Activated T-cell treated with anti-CD3 and anti-CD28 coated beads, Interleukin-2, amount 50 U/mL, for 24 hours (primary cell): ENCODE measurements at regions not wholly inside any gene's neighbourhood (a gene's known extent, or its start where the extent isn't known, plus 50 kb on each side); places are given as distances from the start of the nearest gene placed in this dataset.

Source experiments
- DNase-seq: peaks from one replicate; pipeline ENCODE4 v3.0.0-alpha.2; 2020
- H3K27ac Mint-ChIP-seq: 2 replicates; pipeline ENCODE4 v1.8.0; 2020; ENCODE audit warnings: mild to moderate bottlenecking, mixed read lengths
- H3K27me3 Mint-ChIP-seq: 2 replicates; pipeline ENCODE4 v1.8.0; 2020; ENCODE audit warnings: mixed read lengths
- H3K36me3 Mint-ChIP-seq: 2 replicates; pipeline ENCODE4 v1.8.0; 2020; ENCODE audit warnings: low read depth, mixed read lengths
- H3K4me1 Mint-ChIP-seq: 2 replicates; pipeline ENCODE4 v1.8.0; 2020; ENCODE audit warnings: low read depth, mixed read lengths
- H3K4me3 Mint-ChIP-seq: 2 replicates; pipeline ENCODE4 v1.8.0; 2020; ENCODE audit warnings: mild to moderate bottlenecking, moderate library complexity, mixed read lengths
- H3K9me3 Mint-ChIP-seq: 2 replicates; pipeline ENCODE4 v1.8.0; 2020; ENCODE audit warnings: mixed read lengths

DNA sequence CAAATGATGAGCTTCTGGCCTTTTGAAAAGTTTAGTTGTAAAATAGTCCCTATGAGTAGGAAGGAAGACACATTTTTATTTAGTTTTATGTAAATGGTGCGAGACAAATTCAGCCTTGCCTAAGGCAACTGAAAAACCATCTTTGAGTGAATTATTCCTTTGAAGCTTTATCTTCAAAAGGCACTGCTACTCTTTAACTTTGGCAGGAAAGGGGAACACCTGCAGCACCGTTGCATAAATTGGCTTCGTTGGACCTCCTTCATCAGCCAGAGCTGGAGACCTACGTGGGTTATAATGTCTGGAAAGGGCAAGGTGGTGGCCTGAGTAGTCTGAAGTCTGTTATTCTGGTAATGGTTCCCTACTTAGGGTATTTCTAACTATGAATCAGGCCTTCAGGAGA is 373.5 kb downstream of the KCNJ2 start:
- Mint-ChIP-seq H3K27me3 (no peaks in the 10 kb centered on the region), H3K36me3 (no peaks in the 10 kb centered on the region), H3K4me1 (no peaks in the 10 kb centered on the region)

GRCh38 chr17:70544317-70544716 is 375.0 kb downstream of the KCNJ2 start:
- H3K4me1 Mint-ChIP-seq, result no peaks in the 10 kb centered on the region
- no peak for DNase-seq
- H3K9me3 Mint-ChIP-seq, result no peaks in the 10 kb centered on the region
- H3K4me3 Mint-ChIP-seq, result no peak overlapping the region
- H3K27ac Mint-ChIP-seq, result no peak overlapping the region
- no peaks in the 10 kb centered on the region for H3K27me3 Mint-ChIP-seq
- H3K36me3 Mint-ChIP-seq, result no peaks in the 10 kb centered on the region

More for the DNA sequence above, 373.5 kb downstream of the KCNJ2 start:
- H3K4me3 Mint-ChIP-seq, result no peak overlapping the region
- H3K9me3 Mint-ChIP-seq, result no peaks in the 10 kb centered on the region
- no peak overlapping the region for H3K27ac Mint-ChIP-seq
- DNase-seq, result no peak

DNA sequence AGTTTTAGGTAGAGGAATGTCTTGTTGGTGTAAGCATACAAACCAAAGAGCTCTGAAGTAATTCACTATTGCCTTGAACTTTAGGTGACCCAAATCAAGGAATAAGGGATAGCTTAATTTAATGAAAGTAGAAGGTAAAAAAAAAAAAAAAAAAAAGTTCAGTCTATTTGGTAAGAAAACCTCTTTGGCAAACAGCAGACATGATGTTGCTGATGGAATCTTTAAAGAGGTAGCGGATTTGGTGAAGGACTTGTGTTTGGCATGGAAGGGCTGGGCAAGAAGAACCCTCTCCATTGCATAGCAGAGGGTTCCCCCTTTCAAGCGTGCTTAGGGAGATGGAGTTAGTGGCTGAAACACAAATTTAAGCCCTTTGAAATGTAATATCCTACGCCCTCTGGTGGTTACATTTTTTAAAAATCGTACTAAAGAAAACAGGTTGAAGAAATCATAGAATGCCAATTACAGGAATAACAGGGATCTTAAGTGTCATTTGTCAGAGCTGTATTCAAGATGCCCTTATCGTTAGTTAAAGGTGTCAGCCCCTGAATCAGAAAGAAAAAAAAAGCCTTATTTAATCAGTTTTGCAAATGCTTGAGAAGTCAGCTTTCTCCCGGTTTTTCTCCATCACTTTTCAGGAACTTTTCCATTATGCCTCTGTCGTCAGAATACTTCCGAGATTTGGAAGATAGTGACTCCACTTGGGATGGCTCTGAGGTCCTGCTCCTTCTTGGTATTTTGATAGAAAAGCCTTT is 383.1 kb downstream of the KCNJ2 start:
- Mint-ChIP-seq H3K27ac (no peak overlapping the region), H3K36me3 (no peaks in the 10 kb centered on the region), H3K4me3 (no peak overlapping the region), H3K4me1 (no peaks in the 10 kb centered on the region), H3K27me3 (no peaks in the 10 kb centered on the region), H3K9me3 (no peaks in the 10 kb centered on the region)
- no peak for DNase-seq

DNA sequence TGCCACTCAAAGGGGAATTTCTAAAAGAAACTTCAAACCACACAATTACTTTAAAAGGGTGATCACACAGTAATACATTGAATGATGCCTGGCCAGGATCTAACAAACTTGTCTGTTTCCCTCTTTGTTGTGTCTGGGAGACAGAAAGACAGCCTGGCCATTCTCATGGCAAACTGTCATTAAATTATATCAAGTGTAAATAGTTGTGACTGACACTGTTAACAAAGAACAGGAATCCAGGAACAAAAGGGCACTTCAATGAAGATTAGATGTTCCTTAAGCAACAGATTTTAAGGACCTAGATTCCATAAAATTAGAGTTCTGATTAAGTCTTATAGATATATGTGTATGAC is 383.6 kb downstream of the KCNJ2 start:
- H3K4me1 Mint-ChIP-seq, result no peaks in the 10 kb centered on the region
- H3K36me3 Mint-ChIP-seq, result no peaks in the 10 kb centered on the region
- no peaks in the 10 kb centered on the region for H3K9me3 Mint-ChIP-seq
- H3K27me3 Mint-ChIP-seq, result no peaks in the 10 kb centered on the region
- H3K4me3 Mint-ChIP-seq, result no peak overlapping the region
- H3K27ac Mint-ChIP-seq, result no peak overlapping the region
- no peak for DNase-seq

DNA sequence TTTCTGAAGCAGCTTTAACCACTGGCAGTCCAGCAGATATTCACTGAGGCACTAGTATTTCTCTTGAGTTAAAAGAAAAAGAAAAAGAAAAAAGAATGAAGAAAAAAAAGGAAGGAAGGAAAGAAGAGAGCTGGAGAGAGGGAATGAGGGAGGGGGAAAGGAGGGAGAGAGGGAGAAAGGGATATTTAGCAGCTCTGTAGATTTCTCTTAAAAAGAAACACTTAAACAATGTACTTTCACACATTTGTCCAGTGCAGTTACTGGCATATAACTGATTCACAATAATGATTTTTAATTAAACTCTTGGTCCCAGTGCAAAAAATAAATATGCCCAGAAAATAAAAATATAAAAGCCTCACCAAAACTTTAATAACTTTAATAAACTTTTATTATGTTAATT is 386.4 kb downstream of the KCNJ2 start:
- H3K4me1 Mint-ChIP-seq, result no peaks in the 10 kb centered on the region
- no peak overlapping the region for H3K4me3 Mint-ChIP-seq
- no peak for DNase-seq
- no peaks in the 10 kb centered on the region for H3K27me3 Mint-ChIP-seq
- no peak overlapping the region for H3K27ac Mint-ChIP-seq
- no peaks in the 10 kb centered on the region for H3K36me3 Mint-ChIP-seq
- no peaks in the 10 kb centered on the region for H3K9me3 Mint-ChIP-seq

GRCh38 chr17:70558821-70559220 is 389.5 kb downstream of the KCNJ2 start:
- no peaks in the 10 kb centered on the region for H3K27me3 Mint-ChIP-seq
- no peak overlapping the region for H3K4me3 Mint-ChIP-seq
- H3K4me1 Mint-ChIP-seq, result no peaks in the 10 kb centered on the region
- H3K36me3 Mint-ChIP-seq, result no peaks in the 10 kb centered on the region
- no peak for DNase-seq
- no peak overlapping the region for H3K27ac Mint-ChIP-seq
- no peaks in the 10 kb centered on the region for H3K9me3 Mint-ChIP-seq

GRCh38 chr17:70560471-70560870 is 391.1 kb downstream of the KCNJ2 start:
- Mint-ChIP-seq H3K36me3 (no peaks in the 10 kb centered on the region), H3K4me1 (no peaks in the 10 kb centered on the region), H3K4me3 (no peak overlapping the region), H3K27me3 (no peaks in the 10 kb centered on the region), H3K9me3 (no peaks in the 10 kb centered on the region), H3K27ac (no peak overlapping the region)
- DNase-seq, result no peak

DNA sequence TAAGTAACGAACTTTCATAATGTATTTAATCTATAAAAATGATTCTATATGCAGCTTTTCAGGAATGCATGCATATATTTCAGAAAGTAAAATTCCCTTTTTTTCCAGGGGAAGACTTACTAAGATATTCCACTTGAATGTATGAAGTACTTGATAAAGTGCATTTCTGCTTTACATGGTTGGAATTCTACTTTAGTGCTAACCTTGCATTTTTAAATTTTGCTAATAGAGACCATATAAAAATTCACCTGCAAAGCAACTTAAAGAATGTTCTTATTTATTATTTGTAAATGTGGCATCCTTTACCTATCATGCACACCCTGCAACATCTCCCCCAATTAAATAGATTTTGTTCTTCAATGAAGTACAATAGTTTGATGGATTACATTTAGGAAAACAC is 392.8 kb downstream of the KCNJ2 start:
- Mint-ChIP-seq H3K9me3 (no peaks in the 10 kb centered on the region), H3K4me3 (no peak overlapping the region), H3K27ac (no peak overlapping the region), H3K4me1 (no peaks in the 10 kb centered on the region), H3K27me3 (no peaks in the 10 kb centered on the region), H3K36me3 (no peaks in the 10 kb centered on the region)
- no peak for DNase-seq

GRCh38 chr17:70563281-70563820 is 394.0 kb downstream of the KCNJ2 start:
- H3K4me1 Mint-ChIP-seq, result no peaks in the 10 kb centered on the region
- H3K36me3 Mint-ChIP-seq, result no peaks in the 10 kb centered on the region
- H3K4me3 Mint-ChIP-seq, result no peak overlapping the region
- no peaks in the 10 kb centered on the region for H3K27me3 Mint-ChIP-seq
- no peak overlapping the region for H3K27ac Mint-ChIP-seq
- no peaks in the 10 kb centered on the region for H3K9me3 Mint-ChIP-seq
- no peak for DNase-seq

DNA sequence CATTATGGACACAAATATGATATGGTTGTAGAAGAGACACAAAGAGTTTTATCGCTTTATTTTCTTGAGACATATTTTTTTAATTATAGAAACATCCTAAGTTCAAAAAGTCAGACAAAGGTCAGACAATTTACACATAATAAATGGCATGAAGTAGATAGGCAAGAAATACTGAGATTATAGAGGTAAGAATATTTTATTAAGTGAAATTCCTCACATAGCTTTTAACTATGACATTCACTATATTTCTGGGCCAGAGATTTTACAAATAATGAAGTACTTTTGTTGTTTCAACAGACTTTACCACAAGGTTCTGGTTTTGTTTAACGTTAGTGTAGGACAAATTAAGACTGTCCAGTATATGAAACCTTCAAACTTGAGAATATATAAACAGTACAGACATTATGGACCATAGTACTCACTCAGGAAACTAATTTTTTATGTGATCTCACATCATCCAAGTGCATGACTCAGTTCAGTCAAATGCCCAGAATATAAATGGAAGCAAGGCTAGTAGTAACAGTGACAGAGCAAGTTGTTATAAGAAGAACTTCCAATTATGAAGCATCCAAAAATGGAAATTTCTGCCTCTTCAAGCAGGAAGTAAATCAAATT is 394.8 kb downstream of the KCNJ2 start:
- Mint-ChIP-seq H3K4me3 (no peak overlapping the region), H3K9me3 (no peaks in the 10 kb centered on the region), H3K4me1 (no peaks in the 10 kb centered on the region), H3K27me3 (no peaks in the 10 kb centered on the region), H3K27ac (no peak overlapping the region), H3K36me3 (no peaks in the 10 kb centered on the region)
- DNase-seq, result no peak

DNA sequence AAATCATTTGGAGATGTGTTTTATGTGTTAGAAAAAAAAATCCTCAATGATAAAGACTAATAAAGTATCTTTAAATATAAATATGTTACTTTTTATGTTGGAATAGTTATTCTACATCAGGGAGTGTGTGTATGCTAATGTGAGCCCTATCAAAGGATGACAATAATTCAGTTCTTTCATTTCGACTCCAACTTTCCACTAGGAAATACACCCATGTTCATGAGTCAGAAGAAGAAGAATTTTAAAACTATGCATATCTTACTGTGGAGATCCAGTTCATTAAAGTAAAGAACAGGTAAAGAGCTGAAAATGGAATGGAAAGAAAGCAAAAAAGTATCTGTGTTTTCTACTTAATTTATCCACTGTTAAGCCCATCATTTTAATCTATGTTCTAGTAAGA is 399.8 kb downstream of the KCNJ2 start:
- Mint-ChIP-seq H3K4me3 (no peak overlapping the region), H3K36me3 (no peaks in the 10 kb centered on the region), H3K27ac (no peak overlapping the region), H3K4me1 (no peaks in the 10 kb centered on the region), H3K9me3 (no peaks in the 10 kb centered on the region), H3K27me3 (no peaks in the 10 kb centered on the region)
- DNase-seq, result no peak

DNA sequence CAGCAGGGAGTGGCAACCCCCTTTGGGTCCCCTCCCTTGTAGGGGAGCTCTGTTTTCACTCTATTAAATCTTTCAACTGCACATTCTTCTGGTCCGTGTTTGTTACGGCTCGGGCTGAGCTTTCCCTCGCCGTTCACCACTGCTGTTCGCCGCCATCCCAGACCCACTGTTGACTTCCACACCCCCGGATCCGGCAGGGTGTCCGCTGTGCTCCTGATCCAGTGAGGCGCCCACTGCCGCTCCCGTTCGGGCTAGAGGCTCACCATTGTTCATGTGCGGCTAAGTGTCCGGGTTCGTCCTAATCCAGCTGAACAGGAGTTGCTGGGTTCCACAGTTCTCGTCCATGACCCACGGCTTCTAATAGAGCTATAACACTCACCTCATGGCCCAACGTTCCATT is 408.1 kb downstream of the KCNJ2 start:
- Mint-ChIP-seq H3K27ac (no peak overlapping the region), H3K4me1 (no peaks in the 10 kb centered on the region), H3K4me3 (no peak overlapping the region), H3K9me3 (no peaks in the 10 kb centered on the region), H3K36me3 (no peaks in the 10 kb centered on the region), H3K27me3 (no peaks in the 10 kb centered on the region)
- DNase-seq, result no peak

GRCh38 chr17:70581459-70581858 is 412.1 kb downstream of the KCNJ2 start:
- no peak overlapping the region for H3K27ac Mint-ChIP-seq
- DNase-seq, result no peak
- H3K4me3 Mint-ChIP-seq, result no peak overlapping the region
- H3K4me1 Mint-ChIP-seq, result no peaks in the 10 kb centered on the region
- no peaks in the 10 kb centered on the region for H3K27me3 Mint-ChIP-seq
- H3K9me3 Mint-ChIP-seq, result no peaks in the 10 kb centered on the region
- H3K36me3 Mint-ChIP-seq, result no peaks in the 10 kb centered on the region

DNA sequence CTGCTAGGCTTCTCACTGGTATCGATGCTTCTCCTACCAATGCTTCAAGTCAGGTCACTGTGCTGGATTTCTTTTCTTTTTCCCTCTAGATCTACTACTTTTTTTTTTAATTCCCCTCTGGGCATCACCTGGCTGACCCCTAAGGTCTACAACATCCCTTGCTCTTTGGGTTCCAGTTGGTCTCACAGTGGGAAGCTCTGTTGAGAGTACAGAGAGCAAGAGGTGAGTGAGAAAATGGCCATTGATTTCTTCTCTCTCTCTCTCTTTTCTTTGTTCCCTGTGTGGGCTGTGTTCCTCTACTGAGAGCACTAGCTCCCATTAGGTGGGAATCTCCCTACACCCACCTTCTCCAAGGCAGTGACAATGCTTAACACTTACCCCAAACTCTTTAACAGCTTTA is 413.4 kb downstream of the KCNJ2 start:
- Mint-ChIP-seq H3K9me3 (no peaks in the 10 kb centered on the region), H3K4me3 (no peak overlapping the region), H3K27me3 (no peaks in the 10 kb centered on the region), H3K27ac (no peak overlapping the region), H3K36me3 (no peaks in the 10 kb centered on the region), H3K4me1 (no peaks in the 10 kb centered on the region)
- no peak for DNase-seq

DNA sequence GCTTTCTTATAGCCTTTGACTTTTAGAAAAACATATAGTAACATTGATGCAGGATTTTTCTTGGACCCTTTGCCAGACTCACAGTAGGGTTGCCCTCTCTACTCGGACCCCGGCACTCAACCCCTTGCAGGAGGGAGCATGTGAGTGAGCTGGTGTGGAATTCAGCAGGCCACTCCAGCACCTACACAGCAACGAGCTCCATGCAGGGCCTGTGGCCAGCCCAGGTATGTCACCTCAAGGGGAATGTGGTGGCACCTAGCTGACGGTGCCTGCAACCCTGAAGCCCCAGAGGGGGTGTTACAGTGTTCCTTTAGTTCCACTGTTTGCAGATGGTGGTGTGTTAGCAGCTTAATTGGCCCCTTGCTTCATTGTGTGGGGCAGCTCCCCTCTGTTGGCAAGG is 414.9 kb downstream of the KCNJ2 start:
- H3K36me3 Mint-ChIP-seq, result no peaks in the 10 kb centered on the region
- no peak overlapping the region for H3K27ac Mint-ChIP-seq

More for the DNA sequence above, 414.9 kb downstream of the KCNJ2 start:
- Mint-ChIP-seq H3K4me1 (no peaks in the 10 kb centered on the region), H3K4me3 (no peak overlapping the region), H3K9me3 (no peaks in the 10 kb centered on the region), H3K27me3 (no peaks in the 10 kb centered on the region)
- DNase-seq, result no peak
